Brain microvascular endothelial cell (primary cell): ENCODE measurements at regions not wholly inside any gene's neighbourhood (a gene's known extent, or its start where the extent isn't known, plus 50 kb on each side); places are given as distances from the start of the nearest gene placed in this dataset.

Source experiments
- DNase-seq: peaks from one replicate; pipeline ENCODE4 v3.0.0-alpha.2; 2020
- H3K27ac ChIP-seq: fragments of 250-450 bp; sonication (Bioruptor Pico); 2 replicates; pipeline ENCODE4 v1.5.1; 2020; ENCODE audit warnings: mild to moderate bottlenecking, moderate library complexity
- H3K27me3 ChIP-seq: fragments of 250-450 bp; sonication (Bioruptor Pico); replicated peaks from 2 replicates; pipeline ENCODE4 v1.5.1; 2020; ENCODE audit warnings: mild to moderate bottlenecking
- H3K36me3 ChIP-seq: fragments of 250-450 bp; sonication (Bioruptor Pico); replicated peaks from 2 replicates; pipeline ENCODE4 v1.5.1; 2020; ENCODE audit warnings: mild to moderate bottlenecking
- H3K4me3 ChIP-seq: 2 replicates; pipeline ENCODE4 v1.5.1; 2011; ENCODE audit warnings: low read depth, mild to moderate bottlenecking, control low read depth, low read length, moderate library complexity
- in situ Hi-C: cut with HindIII; loops from 2 replicates; pipeline ENCODE4 v1.10.0; 2017; ENCODE audit warnings: low sequenced_read_pairs, low pct_ligation_motif_present
- TF ChIP-seq, protein P1 (sequence below): IDR thresholded peaks from 2 replicates; pipeline ENCODE4 v1.5.1; 2011; ENCODE audit warnings: low read depth, mild to moderate bottlenecking, moderate library complexity, low read length, control low read depth, inconsistent platforms; ENCODE audit errors: missing control alignments

DNA sequence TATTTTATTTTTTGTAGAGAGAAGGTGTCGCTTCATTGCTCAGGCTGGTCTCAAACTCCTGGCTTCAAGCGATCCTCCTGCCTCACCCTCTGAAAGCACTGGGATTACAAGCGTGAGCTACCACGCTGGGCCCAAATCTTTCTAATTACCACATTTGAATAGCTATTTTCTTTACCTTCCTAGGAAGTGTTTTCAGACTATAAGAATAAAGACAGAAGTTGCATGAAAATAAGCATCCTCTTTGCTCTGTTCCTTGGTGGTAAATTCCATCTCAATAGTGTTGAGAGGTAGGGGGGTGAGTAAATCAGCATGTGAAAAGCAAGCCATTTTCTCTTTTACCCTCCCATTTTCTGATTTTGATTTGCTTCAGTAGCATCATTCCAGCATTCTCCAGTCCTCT lies 122.4 kb downstream of the LARP7 start:
- TF ChIP-seq, protein P1, sequence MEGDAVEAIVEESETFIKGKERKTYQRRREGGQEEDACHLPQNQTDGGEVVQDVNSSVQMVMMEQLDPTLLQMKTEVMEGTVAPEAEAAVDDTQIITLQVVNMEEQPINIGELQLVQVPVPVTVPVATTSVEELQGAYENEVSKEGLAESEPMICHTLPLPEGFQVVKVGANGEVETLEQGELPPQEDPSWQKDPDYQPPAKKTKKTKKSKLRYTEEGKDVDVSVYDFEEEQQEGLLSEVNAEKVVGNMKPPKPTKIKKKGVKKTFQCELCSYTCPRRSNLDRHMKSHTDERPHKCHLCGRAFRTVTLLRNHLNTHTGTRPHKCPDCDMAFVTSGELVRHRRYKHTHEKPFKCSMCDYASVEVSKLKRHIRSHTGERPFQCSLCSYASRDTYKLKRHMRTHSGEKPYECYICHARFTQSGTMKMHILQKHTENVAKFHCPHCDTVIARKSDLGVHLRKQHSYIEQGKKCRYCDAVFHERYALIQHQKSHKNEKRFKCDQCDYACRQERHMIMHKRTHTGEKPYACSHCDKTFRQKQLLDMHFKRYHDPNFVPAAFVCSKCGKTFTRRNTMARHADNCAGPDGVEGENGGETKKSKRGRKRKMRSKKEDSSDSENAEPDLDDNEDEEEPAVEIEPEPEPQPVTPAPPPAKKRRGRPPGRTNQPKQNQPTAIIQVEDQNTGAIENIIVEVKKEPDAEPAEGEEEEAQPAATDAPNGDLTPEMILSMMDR = no peak
- DNase-seq = no peak
- H3K4me3 ChIP-seq = no peak overlapping the region
- H3K27me3 ChIP-seq = no peaks in the 10 kb centered on the region
- no peak overlapping the region for H3K27ac ChIP-seq
- in situ Hi-C loops = no loop called here
- no peaks in the 10 kb centered on the region for H3K36me3 ChIP-seq

DNA sequence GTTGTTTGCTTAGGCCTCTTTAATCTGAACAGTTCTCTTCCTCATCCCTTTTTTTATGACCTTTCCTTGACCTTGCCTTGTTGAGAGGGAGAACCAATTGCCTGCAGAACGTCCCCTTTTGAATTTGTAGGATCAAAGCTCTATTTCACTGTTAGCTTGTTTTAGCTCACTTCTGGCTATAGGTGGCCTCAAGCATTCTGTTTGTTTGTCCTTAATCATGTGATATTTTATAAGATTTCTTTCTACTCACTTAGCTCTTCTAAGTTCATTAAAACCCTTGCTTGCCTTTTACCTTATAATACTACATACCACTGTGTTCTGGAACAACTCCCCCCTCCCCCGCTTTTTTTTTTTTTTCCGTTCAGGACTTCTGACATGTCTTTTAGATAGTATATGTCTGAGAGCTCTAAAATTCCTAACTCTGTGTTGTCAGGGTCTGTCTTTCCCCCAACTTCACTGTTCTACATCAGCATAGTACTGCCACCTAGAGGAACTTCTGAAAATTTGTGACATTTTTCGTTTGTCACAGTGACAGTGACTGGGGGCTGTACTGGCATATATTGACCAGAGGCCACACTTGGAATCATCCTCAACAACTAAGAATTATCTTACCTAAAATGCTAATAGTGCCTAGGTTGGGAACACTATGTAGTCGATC lies 128.5 kb downstream of the LARP7 start:
- no peak overlapping the region for H3K27ac ChIP-seq
- DNase-seq = peak; percentile 3
- H3K27me3 ChIP-seq = no peaks in the 10 kb centered on the region
- no peak overlapping the region for H3K4me3 ChIP-seq
- TF ChIP-seq, protein P1 = peak; percentile 64
- in situ Hi-C loops = no loop called here
- no peaks in the 10 kb centered on the region for H3K36me3 ChIP-seq

DNA sequence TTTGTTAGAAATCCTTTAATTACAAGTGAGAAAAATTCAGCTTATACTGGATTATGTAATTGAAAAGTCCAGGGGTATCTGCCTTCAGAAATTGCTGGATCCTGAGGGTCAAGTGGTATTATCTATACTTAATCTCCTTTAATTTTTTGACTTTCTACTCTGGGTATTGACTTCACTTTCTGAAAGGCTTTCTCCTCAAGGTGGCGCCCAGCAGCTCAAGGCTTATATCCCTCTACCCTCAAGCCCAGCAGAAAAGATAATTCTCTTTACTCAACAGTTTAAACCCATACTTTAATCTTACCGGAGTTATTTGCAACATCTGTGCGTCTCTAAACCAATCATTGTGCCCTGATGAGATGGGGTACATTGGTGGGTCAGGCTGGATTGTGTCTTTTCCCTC lies 129.5 kb downstream of the LARP7 start:
- TF ChIP-seq, protein P1 = peak; percentile 74
- Histone ChIP-seq H3K4me3 (no peak overlapping the region), H3K36me3 (no peaks in the 10 kb centered on the region), H3K27ac (no peak overlapping the region), H3K27me3 (no peaks in the 10 kb centered on the region)
- DNase-seq = peak; percentile 42
- in situ Hi-C loops = no loop called here

DNA sequence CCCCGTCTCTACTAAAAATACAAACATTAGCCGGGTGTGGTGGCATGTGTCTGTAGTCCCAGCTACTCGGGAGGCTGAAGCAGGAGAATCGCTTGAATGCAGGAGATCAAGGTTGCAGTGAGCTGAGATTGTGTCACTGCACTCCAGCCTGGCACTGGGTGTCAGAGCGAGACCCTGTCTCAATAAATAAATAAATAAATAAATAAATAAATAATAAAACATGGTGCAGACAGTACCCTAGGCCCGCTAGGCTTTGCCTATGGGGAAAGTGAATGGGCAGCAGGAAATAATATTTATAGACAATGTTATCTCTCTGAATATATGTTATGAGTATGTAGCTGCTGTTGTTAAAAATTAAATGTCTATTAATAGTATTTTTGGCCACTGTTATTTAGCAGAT lies 130.4 kb downstream of the LARP7 start:
- H3K27ac ChIP-seq = no peak overlapping the region
- no peak overlapping the region for H3K4me3 ChIP-seq
- no peaks in the 10 kb centered on the region for H3K36me3 ChIP-seq
- no peaks in the 10 kb centered on the region for H3K27me3 ChIP-seq
- no peak for DNase-seq
- TF ChIP-seq, protein P1 = no peak
- in situ Hi-C loops = no loop called here

DNA sequence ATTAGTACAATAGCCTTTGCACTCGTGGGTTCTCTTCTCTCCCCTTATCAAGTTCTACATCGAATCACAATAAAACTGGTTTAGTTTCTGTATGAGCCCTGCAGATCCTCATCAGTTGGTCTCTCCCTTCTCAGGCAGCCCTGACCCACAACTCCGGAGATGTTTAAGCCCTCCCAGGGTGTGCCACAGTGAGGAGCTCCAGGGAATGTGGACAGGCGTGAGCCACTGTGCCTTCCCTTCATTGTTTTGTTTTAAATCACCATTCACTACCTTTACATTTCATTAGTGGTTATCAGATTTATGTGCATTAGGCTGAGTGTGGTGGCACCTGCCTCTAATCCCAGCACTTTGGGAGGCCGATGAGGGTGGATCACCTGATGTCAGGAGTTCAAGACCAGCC lies 133.2 kb downstream of the LARP7 start:
- in situ Hi-C loops = no loop called here

More for the DNA sequence above, 133.2 kb downstream of the LARP7 start:
- Histone ChIP-seq H3K27ac (no peak overlapping the region), H3K36me3 (no peaks in the 10 kb centered on the region), H3K4me3 (no peak overlapping the region), H3K27me3 (no peaks in the 10 kb centered on the region)
- TF ChIP-seq, protein P1 = no peak
- no peak for DNase-seq
